Occipital lobe (tissue), 1 donor: ENCODE measurements at regions not wholly inside any gene's neighbourhood (a gene's known extent, or its start where the extent isn't known, plus 50 kb on each side); places are given as distances from the start of the nearest gene placed in this dataset.
A peak's percentile ranks its signal among the peaks of the same experiment; 100 is the strongest.

Experiments used
- DNase-seq: peaks from one replicate; lab custom pipeline; 2025; lab: John Stamatoyannopoulos, UW

DNA sequence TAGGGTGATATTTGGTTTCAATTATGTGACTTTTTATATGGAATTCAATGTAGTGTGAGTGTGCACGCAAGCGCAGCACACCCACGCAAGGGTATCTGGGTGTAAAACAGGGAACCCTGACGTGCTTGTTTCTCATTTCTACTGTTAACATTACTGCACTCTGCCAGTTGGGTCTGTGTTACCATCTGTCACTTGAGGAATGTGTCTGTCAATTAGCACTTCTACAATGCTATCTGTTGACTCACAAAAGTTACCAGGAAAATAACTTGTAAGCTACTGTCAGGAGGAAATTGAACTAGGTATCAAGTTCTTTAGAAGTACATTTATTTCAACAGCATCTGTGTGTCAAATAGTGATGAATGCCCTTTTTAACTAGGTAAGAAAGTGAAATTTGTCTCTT lies 695.5 kb upstream of the LRFN5 start:
- no peak for DNase-seq

DNA sequence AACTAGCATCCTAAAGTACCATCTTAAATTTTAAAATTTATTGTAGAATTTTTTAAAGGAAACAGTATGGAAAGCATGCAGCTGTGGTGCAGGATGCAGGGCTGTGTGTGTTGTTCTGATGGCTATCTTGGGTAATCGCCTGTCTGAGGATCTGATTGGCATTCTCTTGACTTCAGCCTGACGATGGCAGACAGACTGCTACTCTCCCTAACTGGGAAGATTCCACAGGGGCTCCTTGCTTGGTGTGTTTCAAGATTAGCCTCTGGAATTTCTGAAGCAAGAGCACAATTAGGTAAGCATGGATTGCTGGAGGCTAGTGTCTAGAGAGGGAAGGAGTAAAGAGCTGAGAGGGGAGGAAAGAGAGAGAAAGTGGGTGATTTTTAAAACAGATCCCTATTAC lies 696.8 kb upstream of the LRFN5 start:
- DNase-seq: no peak

GRCh38 chr14:40903709-40904108 lies 703.0 kb upstream of the LRFN5 start:
- DNase-seq: no peak

GRCh38 chr14:40899435-40899834 lies 707.2 kb upstream of the LRFN5 start:
- no peak for DNase-seq

DNA sequence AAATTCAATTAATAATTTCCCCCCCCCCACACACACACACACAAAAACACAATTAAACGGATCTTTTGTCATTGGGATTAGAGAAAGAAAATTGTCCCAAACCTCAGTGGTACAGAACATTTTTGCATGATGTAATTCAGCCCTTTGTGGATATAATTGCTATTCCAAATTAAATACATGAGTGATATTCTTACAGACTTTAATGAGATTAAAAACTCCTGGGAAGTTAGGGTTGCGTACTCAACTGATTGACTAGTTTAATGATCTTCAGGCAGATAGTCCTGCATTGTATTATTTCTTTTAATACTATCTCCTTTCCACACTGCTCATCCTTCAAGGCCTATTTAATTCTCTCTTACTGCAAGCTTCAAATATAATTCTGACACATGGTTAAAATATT lies 711.8 kb upstream of the LRFN5 start:
- DNase-seq: no peak

GRCh38 chr14:40889126-40889525 lies 717.5 kb upstream of the LRFN5 start:
- DNase-seq: no peak

- DNase-seq: no peak
Observed at GRCh38 chr14:40887912-40888311, 718.8 kb upstream of the LRFN5 start.

DNA sequence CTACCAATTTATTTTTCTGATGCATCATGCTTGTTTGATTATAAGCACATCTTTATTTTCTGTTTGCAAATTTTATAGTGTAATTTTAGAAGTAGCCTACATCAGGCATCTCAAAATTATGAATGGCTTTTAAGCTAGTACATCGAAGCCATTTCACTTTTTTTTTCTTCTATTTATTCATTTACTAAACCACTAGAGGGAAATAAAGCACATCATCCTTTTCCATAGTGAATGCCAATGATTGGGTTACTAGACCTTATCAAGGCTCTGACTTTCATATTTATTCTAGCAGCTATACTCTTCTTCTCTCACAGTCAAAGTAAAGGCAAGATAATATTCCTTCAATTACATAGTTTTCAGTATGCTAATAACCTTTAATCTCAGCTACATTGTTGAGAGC lies 736.4 kb upstream of the LRFN5 start:
- DNase-seq: no peak

DNA sequence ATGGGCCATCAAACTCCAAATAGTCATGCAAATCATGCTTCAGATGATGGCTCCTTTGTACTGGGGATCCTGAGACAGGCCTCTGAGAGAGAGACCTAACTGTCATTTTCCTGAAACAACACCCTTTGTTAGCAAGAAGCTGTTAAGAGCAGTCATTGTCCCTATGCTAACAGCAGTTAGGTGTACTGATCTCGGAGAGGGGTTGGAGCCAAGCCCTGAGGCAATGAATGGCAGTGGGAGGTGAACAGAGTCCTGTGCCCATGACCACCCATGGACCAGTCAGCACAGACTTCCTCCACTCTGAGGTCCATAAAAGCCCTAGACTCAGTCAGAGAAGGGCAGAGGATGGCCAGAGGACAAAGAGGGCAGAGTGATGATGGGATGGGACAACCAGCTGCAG lies 747.6 kb upstream of the LRFN5 start:
- no peak for DNase-seq

- DNase-seq: no peak
Observed at GRCh38 chr14:40855343-40855742, 751.3 kb upstream of the LRFN5 start.

DNA sequence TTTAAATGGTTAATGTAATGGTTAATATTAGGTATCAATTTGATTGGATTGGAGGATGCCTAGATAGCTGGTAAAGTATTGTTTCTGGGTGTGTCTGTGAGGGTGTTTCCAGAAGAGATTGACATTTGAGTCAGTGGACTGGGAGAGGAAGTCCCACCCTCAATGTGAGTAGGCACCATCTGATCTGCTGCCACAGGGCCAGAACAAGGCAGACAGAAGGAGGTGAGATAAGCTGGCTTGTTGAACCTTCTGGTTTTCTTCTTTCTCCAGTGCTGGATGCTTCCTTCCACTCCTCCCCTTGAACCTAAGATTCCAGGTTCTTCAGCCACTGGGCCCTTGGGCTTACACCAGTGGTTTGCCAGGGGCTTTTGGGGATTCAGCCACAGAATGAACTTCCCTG lies 756.5 kb upstream of the LRFN5 start:
- no peak for DNase-seq

DNA sequence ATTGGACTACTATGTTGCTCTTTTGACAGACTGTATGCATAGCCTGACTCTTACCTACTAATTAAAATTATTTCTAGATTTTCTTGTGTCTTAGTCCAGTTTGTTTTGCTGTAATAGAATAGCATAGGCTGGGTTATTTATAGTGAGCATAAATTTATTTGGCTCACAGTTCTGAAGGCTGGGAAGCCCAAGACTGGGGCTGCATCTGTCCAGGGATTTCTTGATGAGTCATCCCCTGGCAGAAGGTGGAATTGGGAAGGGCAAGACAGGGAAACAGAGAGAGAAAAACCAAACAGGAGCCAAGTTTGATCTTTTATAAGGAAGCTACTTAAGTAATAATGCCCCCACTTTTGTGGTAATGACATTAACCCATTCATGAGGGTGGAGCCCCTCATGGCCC lies 759.2 kb upstream of the LRFN5 start:
- DNase-seq: peak; percentile 1

DNA sequence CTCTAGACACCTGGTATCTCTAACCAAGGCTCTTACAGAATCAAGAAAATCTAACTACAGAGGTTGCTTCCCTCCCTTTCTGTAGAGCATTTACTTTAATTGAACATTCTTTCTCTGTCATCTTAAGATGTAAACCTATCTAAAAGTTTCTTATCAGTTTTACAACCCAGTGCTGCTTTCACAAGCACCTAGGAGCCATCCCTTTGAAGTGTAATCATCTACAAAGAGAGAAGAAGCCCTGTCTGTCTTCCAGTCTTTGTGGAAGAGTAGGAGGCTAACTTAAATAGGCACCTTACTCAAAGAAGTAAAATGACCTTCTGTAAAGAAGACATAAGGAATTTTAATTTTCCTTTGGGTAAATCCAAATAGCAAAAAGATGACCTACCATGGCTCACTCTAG lies 763.9 kb upstream of the LRFN5 start:
- no peak for DNase-seq

DNA sequence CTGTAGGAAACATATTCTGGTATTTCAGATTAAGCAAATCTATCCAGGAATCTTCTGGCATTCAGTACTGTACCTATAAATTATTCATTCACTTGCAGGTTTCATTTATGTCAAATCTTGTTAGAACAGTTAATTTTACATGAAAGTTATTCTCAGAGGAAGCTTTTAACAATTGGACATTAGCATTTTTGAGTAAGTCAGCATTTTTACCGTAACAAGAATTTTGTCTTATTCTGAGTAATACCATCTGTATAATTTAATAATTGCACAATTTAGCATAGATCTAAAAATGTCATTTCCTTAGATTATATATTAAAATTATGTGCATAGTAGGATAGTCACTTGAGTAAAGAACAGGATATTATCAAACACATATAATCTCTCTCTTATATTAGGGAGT lies 764.8 kb upstream of the LRFN5 start:
- no peak for DNase-seq

DNA sequence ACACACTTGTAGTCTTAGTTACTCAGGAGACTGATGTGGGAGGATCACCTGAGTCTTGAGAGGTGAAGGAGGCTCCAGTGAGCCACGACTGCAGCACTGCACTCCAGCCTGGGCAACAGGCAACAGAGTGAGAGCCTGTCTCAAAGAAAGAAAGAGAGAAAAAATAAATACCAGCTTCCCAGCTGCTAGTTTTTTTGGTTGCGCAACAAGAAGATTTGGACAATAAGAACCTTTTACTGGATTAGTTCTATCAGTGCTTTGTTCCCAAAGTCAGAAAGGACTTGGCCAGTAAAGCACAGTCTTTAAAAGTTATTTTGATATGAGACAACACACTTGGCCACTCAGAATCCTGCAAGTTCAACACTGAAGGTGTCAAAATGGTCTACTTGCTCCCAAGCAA lies 768.1 kb upstream of the LRFN5 start:
- DNase-seq: no peak

GRCh38 chr14:40806471-40806870 lies 800.2 kb upstream of the LRFN5 start:
- no peak for DNase-seq

DNA sequence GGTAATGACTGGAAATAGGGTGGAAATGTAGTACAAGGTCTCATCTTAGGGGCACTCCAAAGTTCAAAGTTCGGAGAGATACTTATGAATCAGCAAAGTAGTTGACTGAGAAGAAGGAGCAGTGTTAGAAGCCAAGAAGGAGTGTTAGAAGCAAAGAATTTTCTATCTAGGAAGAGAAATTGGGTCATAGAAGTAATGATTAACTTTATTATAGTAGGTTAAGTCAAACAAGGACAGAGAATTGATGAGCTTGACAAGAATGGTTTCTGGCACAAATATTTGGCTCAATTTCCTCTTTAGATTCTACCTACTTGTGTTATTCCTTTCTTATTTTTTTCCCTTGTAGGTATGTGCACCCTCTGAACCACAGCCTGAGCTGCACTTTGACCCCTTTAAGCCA lies 810.5 kb upstream of the LRFN5 start:
- no peak for DNase-seq

DNA sequence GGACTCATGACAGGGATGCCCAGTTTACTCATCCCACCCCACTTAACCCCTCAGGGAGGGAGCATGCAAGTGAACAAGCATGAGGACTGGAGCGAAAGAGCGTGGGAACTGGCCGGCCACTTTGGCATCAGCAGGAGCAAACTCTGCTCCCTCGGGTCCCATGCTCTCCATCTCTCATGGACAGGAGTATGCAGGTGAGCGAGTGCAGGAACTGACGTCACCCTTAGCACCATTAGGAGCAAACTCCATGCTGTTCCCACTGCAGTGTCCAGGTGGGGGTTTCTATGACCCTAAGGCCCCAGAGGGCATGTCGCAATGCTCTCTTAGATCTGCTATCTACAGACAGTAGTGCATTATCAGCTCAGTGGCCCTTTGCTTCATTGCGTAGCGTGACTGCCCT lies 821.8 kb upstream of the LRFN5 start:
- DNase-seq: no peak

- DNase-seq: no peak
Observed at GRCh38 chr14:40762685-40763084, 844.0 kb upstream of the LRFN5 start.

- DNase-seq: no peak
Observed at GRCh38 chr14:40762177-40762576, 844.5 kb upstream of the LRFN5 start.

GRCh38 chr14:40760704-40761103 lies 846.0 kb upstream of the LRFN5 start:
- no peak for DNase-seq

DNA sequence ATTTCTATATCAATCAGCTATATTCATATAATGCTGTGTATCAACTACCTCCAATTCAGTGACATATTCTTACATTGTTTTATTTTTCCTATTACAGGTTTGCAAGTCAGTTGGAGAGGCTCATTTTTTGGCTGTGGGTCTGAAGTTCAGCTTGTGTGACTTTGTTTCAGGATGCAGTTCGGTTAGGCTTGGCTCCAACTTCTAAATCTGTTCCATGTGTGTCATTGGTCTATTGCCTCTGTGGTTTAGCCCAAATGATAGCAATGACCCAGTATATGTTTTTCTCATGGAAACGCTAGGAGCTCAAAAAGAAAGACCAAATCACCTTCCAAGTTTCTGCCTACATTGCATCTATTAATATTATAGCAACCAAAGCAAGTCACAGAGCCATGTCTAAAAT lies 848.6 kb upstream of the LRFN5 start:
- no peak for DNase-seq

GRCh38 chr14:40757376-40757950 lies 849.2 kb upstream of the LRFN5 start:
- DNase-seq: no peak

- no peak for DNase-seq
Observed at GRCh38 chr14:40733206-40733605, 873.5 kb upstream of the LRFN5 start.
